HepG2 (cell line): ENCODE measurements at regions not wholly inside any gene's neighbourhood (a gene's known extent, or its start where the extent isn't known, plus 50 kb on each side); places are given as distances from the start of the nearest gene placed in this dataset.

Source experiments
- ATAC-seq: fragments of 200-7000 bp; cut with Tn5 transposase; 3 replicates; pipeline ENCODE4 v1.9.1; 2020; ENCODE audit warnings: mild to moderate bottlenecking, moderate library complexity
- BruUV-seq: library from RNA; stranded (reverse); fragments of 400-500 nt; replicated peaks from 2 replicates; lab custom pipeline; 2021; lab: Mats Ljungman, UMichigan
- CTCF ChIA-PET: fragments of 300-600 bp; formaldehyde crosslinking; extraction: SDS; loops from one replicate; lab custom pipeline; 2021; ENCODE audit warnings: low total read pairs, inconsistent platforms, low intra/inter-chr PET ratio; lab: Yijun Ruan, JAX
- POLR2A ChIA-PET: fragments of 350-600 bp; sonication (Branson Sonifier 250); formaldehyde crosslinking; loops from one replicate; lab custom pipeline; 2020; ENCODE audit warnings: antibody characterized with exemption, inconsistent platforms; lab: Yijun Ruan, JAX
- DNase-seq: peaks from one replicate; pipeline ENCODE4 v3.0.0-alpha.2; 2015; ENCODE audit warnings: low spot score
- FAIRE-seq: peaks from 3 replicates; lab custom pipeline; 2011; peaks lifted over from hg19 to GRCh38; lab: Jason Lieb, UNC
- H2AFZ ChIP-seq: one replicate; pipeline ENCODE4 v1.6.1; 2011; ENCODE audit warnings: low read length, inconsistent platforms
- H3K27ac ChIP-seq: fragments of 300-600 bp; 3 replicates; pipeline ENCODE4 v1.8.0; 2011; ENCODE audit warnings: mixed run types, mild to moderate bottlenecking, mixed read lengths, low read length, inconsistent platforms; ENCODE audit not compliant: insufficient read depth; ENCODE audit errors: extremely low read length
- H3K27me3 ChIP-seq, 2 experiments: fragments of 200-600 bp in 1 of 2; 2 replicates in 1 of 2; 3 replicates in 1 of 2; pipeline versions ENCODE4 v1.6.0 to v1.8.0; 2011; ENCODE audit warnings: low read length in 2 of 2, mild to moderate bottlenecking in 2 of 2, moderate library complexity in 2 of 2, inconsistent platforms in 1 of 2; ENCODE audit not compliant: insufficient read depth in 2 of 2, control insufficient read depth in 1 of 2
- H3K36me3 ChIP-seq, 2 experiments: fragments of 200-600 bp in 1 of 2; replicated peaks in 1 of 2; 2 replicates in 1 of 2; 3 replicates in 1 of 2; pipeline versions ENCODE4 v1.5.1 to v1.8.0; 2011; ENCODE audit warnings: low read length in 2 of 2, inconsistent platforms in 1 of 2; ENCODE audit not compliant: insufficient read depth in 2 of 2, control insufficient read depth in 1 of 2
- H3K4me1 ChIP-seq: 2 replicates; pipeline ENCODE4 v1.5.1; 2012; ENCODE audit warnings: low read length, inconsistent platforms; ENCODE audit not compliant: insufficient read depth
- H3K4me2 ChIP-seq: 2 replicates; pipeline ENCODE4 v1.6.0; 2011; ENCODE audit warnings: low read depth, low read length, inconsistent platforms
- H3K4me3 ChIP-seq, 3 experiments: fragments of 200-600 bp in 1 of 3; sonication (generic), shearing (Covaris generic) in 1 of 3; replicated peaks in 1 of 3; 2 replicates each; pipeline ENCODE4 v1.5.1; 2011 to 2016; ENCODE audit warnings: low read length in 3 of 3, inconsistent platforms in 2 of 3, low read depth in 2 of 3, mild to moderate bottlenecking in 2 of 3, control low read depth in 1 of 3, mixed read lengths in 1 of 3; ENCODE audit not compliant: insufficient read depth in 1 of 3
- H3K79me2 ChIP-seq: one replicate; pipeline ENCODE4 v1.6.1; 2011; ENCODE audit warnings: low read length, inconsistent platforms; ENCODE audit not compliant: insufficient read depth
- H3K9ac ChIP-seq: 2 replicates; pipeline ENCODE4 v1.6.0; 2011; ENCODE audit warnings: mild to moderate bottlenecking, low read depth, low read length, inconsistent platforms; ENCODE audit not compliant: insufficient read depth
- H3K9me3 ChIP-seq: 2 replicates; pipeline ENCODE4 v1.5.1; 2012; ENCODE audit warnings: mild to moderate bottlenecking, low read length
- H4K20me1 ChIP-seq: 2 replicates; pipeline ENCODE4 v1.6.0; 2011; ENCODE audit warnings: inconsistent platforms, mild to moderate bottlenecking, low read length, moderate library complexity; ENCODE audit not compliant: insufficient read depth
- MAZ ChIP-seq, 2 experiments: sonication (generic) in 1 of 2; formaldehyde crosslinking in 1 of 2; IDR thresholded peaks; 2 replicates each; pipeline versions ENCODE4 v1.5.0 to v1.6.1; 2012 to 2020; ENCODE audit warnings: low read depth in 2 of 2, mild to moderate bottlenecking in 2 of 2, borderline replicate concordance in 1 of 2, improper control_type of control experiment in 1 of 2, low read length in 1 of 2, missing genetic modification reagents in 1 of 2, moderate library complexity in 1 of 2
- POLR2G ChIP-seq: fragments of 200-400 bp; formaldehyde crosslinking; IDR thresholded peaks from 2 replicates; pipeline ENCODE4 v1.6.1; 2018; ENCODE audit warnings: mild to moderate bottlenecking, low read depth, low read length, moderate library complexity
- SIX1 ChIP-seq: sonication (generic); formaldehyde crosslinking; IDR thresholded peaks from 2 replicates; pipeline ENCODE4 v1.4.0; 2020; ENCODE audit warnings: missing genetic modification reagents, borderline replicate concordance
- WGBS: methylation state at CpG from one replicate; pipeline ENCODE4 v1.1.6; 2017; ENCODE audit warnings: low lambda C conversion rate; 5-methylcytosine and 5-hydroxymethylcytosine counted together
- in situ Hi-C: cut with HindIII; loops from 2 replicates; pipeline ENCODE4 v1.10.0; 2017; ENCODE audit warnings: low pct_unique_long_range_greater_than_20kb; ENCODE audit not compliant: extremely low pct_ligation_motif_present
- intact Hi-C: fragments of 100-400 bp; cut with micrococcal nuclease; formaldehyde crosslinking; loops from one replicate; pipeline ENCODE4 v1.10.0; 2022; ENCODE audit not compliant: unreplicated experiment
- TF ChIP-seq, protein P1 (sequence below): sonication (generic); formaldehyde crosslinking; IDR thresholded peaks from 2 replicates; pipeline ENCODE4 v1.9.0; 2022; ENCODE audit warnings: low read depth, missing genetic modification reagents
- TF ChIP-seq, protein P2 (sequence below): sonication (generic); formaldehyde crosslinking; IDR thresholded peaks from 2 replicates; pipeline ENCODE4 v1.8.1; 2023; ENCODE audit warnings: missing genetic modification reagents, inconsistent platforms, borderline replicate concordance
- TF ChIP-seq, protein P3 (sequence below): IDR thresholded peaks from 2 replicates; pipeline ENCODE4 v1.4.0; 2020; ENCODE audit warnings: mild to moderate bottlenecking, missing genetic modification reagents
- TF ChIP-seq, protein P4 (sequence below), 2 experiments: sonication (generic) in 1 of 2; formaldehyde crosslinking in 1 of 2; IDR thresholded peaks; 2 replicates each; pipeline versions ENCODE4 v1.4.0 to v1.6.1; 2016 to 2020; ENCODE audit warnings: borderline replicate concordance in 1 of 2, low read depth in 1 of 2, mild to moderate bottlenecking in 1 of 2, missing genetic modification reagents in 1 of 2
- TF ChIP-seq, protein P5 (sequence below): sonication (generic); formaldehyde crosslinking; IDR thresholded peaks from 2 replicates; pipeline ENCODE4 v1.5.1; 2020; ENCODE audit warnings: mild to moderate bottlenecking, missing genetic modification reagents

DNA sequence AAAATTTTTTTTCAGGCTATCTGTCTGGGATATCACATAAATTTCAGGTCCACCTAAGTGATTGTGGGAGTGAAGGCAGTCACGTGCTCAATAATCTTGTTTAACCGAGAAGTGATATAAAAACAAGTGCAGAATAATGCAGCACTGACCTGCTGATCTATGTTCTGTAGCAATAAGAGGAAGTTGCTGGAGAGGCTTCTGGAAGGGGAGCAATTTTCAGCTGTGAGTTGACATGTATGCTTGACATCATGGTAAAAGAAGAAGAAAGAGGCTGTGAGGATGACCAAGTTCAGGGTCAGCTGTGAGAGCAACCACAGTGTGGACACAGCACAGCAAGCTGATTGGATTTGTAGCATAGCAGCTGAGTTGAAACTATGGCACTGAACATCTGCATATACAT lies 172.0 kb upstream of the PELI2 start:
- intact Hi-C loops: no loop called here
- H3K36me3 ChIP-seq: no peaks in the 10 kb centered on the region
- no peaks in the 10 kb centered on the region for H4K20me1 ChIP-seq
- ChIA-PET POLR2A (no interaction called here), CTCF (no interaction called here)
- no peaks in the 10 kb centered on the region for H3K9me3 ChIP-seq
- H3K4me2 ChIP-seq: no peak overlapping the region
- no peak overlapping the region for H3K27ac ChIP-seq
- H3K4me1 ChIP-seq: no peaks in the 10 kb centered on the region
- ATAC-seq (no peak), DNase-seq (no peak), FAIRE-seq (no peak)
- H3K27me3 ChIP-seq: no peaks in the 10 kb centered on the region
- H2AFZ ChIP-seq: no peak overlapping the region
- no peak overlapping the region for H3K9ac ChIP-seq
- H3K79me2 ChIP-seq: no peaks in the 10 kb centered on the region
- no peak overlapping the region for H3K4me3 ChIP-seq
- WGBS: 2% methylated on average over 2 of the region's 2 CpGs
- in situ Hi-C loops: no loop called here
- no TSS peak for BruUV-seq
- TF ChIP-seq, protein P1, sequence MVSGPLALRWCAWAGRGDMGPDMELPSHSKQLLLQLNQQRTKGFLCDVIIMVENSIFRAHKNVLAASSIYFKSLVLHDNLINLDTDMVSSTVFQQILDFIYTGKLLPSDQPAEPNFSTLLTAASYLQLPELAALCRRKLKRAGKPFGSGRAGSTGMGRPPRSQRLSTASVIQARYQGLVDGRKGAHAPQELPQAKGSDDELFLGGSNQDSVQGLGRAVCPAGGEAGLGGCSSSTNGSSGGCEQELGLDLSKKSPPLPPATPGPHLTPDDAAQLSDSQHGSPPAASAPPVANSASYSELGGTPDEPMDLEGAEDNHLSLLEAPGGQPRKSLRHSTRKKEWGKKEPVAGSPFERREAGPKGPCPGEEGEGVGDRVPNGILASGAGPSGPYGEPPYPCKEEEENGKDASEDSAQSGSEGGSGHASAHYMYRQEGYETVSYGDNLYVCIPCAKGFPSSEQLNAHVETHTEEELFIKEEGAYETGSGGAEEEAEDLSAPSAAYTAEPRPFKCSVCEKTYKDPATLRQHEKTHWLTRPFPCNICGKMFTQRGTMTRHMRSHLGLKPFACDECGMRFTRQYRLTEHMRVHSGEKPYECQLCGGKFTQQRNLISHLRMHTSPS (CRISPR knock-in tag): no peak
- TF ChIP-seq, protein P2, sequence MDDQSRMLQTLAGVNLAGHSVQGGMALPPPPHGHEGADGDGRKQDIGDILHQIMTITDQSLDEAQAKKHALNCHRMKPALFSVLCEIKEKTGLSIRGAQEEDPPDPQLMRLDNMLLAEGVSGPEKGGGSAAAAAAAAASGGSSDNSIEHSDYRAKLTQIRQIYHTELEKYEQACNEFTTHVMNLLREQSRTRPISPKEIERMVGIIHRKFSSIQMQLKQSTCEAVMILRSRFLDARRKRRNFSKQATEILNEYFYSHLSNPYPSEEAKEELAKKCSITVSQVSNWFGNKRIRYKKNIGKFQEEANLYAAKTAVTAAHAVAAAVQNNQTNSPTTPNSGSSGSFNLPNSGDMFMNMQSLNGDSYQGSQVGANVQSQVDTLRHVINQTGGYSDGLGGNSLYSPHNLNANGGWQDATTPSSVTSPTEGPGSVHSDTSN (CRISPR knock-in tag): no peak
- TF ChIP-seq SIX1 (no peak), MAZ (IDR thresholded peaks at IDR 0.05; ENCODE audit: borderline replicate concordance, low read depth, low read length) (no peak), MAZ (CRISPR knock-in tag; IDR thresholded peaks at IDR 0.05; ENCODE audit: low read depth) (no peak), POLR2G (no peak)
- TF ChIP-seq, protein P3, sequence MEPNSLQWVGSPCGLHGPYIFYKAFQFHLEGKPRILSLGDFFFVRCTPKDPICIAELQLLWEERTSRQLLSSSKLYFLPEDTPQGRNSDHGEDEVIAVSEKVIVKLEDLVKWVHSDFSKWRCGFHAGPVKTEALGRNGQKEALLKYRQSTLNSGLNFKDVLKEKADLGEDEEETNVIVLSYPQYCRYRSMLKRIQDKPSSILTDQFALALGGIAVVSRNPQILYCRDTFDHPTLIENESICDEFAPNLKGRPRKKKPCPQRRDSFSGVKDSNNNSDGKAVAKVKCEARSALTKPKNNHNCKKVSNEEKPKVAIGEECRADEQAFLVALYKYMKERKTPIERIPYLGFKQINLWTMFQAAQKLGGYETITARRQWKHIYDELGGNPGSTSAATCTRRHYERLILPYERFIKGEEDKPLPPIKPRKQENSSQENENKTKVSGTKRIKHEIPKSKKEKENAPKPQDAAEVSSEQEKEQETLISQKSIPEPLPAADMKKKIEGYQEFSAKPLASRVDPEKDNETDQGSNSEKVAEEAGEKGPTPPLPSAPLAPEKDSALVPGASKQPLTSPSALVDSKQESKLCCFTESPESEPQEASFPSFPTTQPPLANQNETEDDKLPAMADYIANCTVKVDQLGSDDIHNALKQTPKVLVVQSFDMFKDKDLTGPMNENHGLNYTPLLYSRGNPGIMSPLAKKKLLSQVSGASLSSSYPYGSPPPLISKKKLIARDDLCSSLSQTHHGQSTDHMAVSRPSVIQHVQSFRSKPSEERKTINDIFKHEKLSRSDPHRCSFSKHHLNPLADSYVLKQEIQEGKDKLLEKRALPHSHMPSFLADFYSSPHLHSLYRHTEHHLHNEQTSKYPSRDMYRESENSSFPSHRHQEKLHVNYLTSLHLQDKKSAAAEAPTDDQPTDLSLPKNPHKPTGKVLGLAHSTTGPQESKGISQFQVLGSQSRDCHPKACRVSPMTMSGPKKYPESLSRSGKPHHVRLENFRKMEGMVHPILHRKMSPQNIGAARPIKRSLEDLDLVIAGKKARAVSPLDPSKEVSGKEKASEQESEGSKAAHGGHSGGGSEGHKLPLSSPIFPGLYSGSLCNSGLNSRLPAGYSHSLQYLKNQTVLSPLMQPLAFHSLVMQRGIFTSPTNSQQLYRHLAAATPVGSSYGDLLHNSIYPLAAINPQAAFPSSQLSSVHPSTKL (CRISPR knock-in tag): no peak
- TF ChIP-seq, protein P4, sequence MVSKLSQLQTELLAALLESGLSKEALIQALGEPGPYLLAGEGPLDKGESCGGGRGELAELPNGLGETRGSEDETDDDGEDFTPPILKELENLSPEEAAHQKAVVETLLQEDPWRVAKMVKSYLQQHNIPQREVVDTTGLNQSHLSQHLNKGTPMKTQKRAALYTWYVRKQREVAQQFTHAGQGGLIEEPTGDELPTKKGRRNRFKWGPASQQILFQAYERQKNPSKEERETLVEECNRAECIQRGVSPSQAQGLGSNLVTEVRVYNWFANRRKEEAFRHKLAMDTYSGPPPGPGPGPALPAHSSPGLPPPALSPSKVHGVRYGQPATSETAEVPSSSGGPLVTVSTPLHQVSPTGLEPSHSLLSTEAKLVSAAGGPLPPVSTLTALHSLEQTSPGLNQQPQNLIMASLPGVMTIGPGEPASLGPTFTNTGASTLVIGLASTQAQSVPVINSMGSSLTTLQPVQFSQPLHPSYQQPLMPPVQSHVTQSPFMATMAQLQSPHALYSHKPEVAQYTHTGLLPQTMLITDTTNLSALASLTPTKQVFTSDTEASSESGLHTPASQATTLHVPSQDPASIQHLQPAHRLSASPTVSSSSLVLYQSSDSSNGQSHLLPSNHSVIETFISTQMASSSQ (IDR thresholded peaks at IDR 0.05; ENCODE audit: low read depth): no peak
- TF ChIP-seq, protein P4 (CRISPR knock-in tag; IDR thresholded peaks at IDR 0.05; ENCODE audit: borderline replicate concordance): no peak
- TF ChIP-seq, protein P5, sequence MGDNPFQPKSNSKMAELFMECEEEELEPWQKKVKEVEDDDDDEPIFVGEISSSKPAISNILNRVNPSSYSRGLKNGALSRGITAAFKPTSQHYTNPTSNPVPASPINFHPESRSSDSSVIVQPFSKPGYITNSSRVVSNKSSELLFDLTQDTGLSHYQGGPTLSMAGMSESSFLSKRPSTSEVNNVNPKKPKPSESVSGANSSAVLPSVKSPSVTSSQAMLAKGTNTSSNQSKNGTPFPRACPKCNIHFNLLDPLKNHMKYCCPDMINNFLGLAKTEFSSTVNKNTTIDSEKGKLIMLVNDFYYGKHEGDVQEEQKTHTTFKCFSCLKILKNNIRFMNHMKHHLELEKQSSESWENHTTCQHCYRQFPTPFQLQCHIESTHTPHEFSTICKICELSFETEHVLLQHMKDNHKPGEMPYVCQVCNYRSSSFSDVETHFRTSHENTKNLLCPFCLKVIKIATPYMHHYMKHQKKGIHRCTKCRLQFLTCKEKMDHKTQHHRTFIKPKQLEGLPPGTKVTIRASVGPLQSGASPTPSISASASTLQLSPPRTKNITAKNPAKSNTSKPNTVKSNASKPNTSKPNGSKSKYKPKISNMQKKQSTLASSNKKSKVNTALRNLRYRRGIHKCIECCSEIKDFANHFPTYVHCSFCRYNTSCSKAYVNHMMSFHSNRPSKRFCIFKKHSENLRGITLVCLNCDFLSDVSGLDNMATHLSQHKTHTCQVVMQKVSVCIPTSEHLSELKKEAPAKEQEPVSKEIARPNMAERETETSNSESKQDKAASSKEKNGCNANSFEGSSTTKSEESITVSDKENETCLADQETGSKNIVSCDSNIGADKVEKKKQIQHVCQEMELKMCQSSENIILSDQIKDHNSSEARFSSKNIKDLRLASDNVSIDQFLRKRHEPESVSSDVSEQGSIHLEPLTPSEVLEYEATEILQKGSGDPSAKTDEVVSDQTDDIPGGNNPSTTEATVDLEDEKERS: no peak
